H1 (cell line): ENCODE measurements at regions not wholly inside any gene's neighbourhood (a gene's known extent, or its start where the extent isn't known, plus 50 kb on each side); places are given as distances from the start of the nearest gene placed in this dataset.

Experiments used
- CTCF ChIA-PET: fragments of 300-600 bp; sonication (Branson Sonifier 250); formaldehyde crosslinking; loops from one replicate; lab custom pipeline; 2021; ENCODE audit not compliant: partially characterized antibody; lab: Charles Lee
- POLR2A ChIA-PET: fragments of 300-600 bp; sonication (Branson Sonifier 250); formaldehyde crosslinking; loops from one replicate; lab custom pipeline; 2021; ENCODE audit warnings: inconsistent platforms; ENCODE audit not compliant: partially characterized antibody; lab: Charles Lee
- DNase-seq, 2 experiments: peaks; one replicate each; pipeline versions ENCODE4 v3.0.0 to v3.0.0-alpha.2; 2010 to 2022; ENCODE audit warnings: low spot score in 2 of 2, low read depth in 1 of 2, mixed read lengths in 1 of 2
- FAIRE-seq: peaks from 2 replicates; lab custom pipeline; 2011; peaks lifted over from hg19 to GRCh38; lab: Jason Lieb, UNC
- H2AFZ ChIP-seq: 2 replicates; pipeline ENCODE4 v1.8.1; 2012; ENCODE audit warnings: low read length, inconsistent platforms
- H2AK5ac ChIP-seq: 2 replicates; pipeline ENCODE4 v1.6.1; 2013; ENCODE audit warnings: low read depth, low read length
- H2BK120ac ChIP-seq: replicated peaks from 2 replicates; pipeline ENCODE3; 2013; ENCODE audit warnings: low read depth, low read length, inconsistent platforms
- H2BK12ac ChIP-seq: 2 replicates; pipeline ENCODE4 v1.6.1; 2013; ENCODE audit warnings: low read depth, low read length
- H2BK15ac ChIP-seq: 2 replicates; pipeline ENCODE4 v1.6.1; 2013; ENCODE audit warnings: low read length
- H2BK20ac ChIP-seq: 2 replicates; pipeline ENCODE4 v1.6.1; 2013; ENCODE audit warnings: low read length
- H2BK5ac ChIP-seq: 2 replicates; pipeline ENCODE4 v1.6.1; 2013; ENCODE audit warnings: low read depth, low read length
- H3K14ac ChIP-seq: 2 replicates; pipeline ENCODE4 v1.6.1; 2013; ENCODE audit warnings: inconsistent platforms; ENCODE audit not compliant: insufficient read length
- H3K18ac ChIP-seq: 2 replicates; pipeline ENCODE4 v1.6.1; 2013; ENCODE audit warnings: low read length; ENCODE audit errors: extremely low read depth
- H3K23ac ChIP-seq: 2 replicates; pipeline ENCODE4 v1.6.1; 2013; ENCODE audit warnings: inconsistent platforms; ENCODE audit not compliant: insufficient read length
- H3K23me2 ChIP-seq: 2 replicates; pipeline ENCODE4 v1.6.1; 2013; ENCODE audit warnings: low read depth, low read length
- H3K27ac ChIP-seq: 2 replicates; pipeline ENCODE4 v1.6.1; 2011; ENCODE audit warnings: low read depth, low read length, inconsistent platforms
- H3K27me3 ChIP-seq, 4 experiments: replicated peaks in 1 of 4; 1 replicate in 1 of 4; 2 replicates in 3 of 4; pipeline versions ENCODE4 v1.6.1 to v1.8.1; 2011 to 2013; ENCODE audit warnings: low read length in 3 of 4, mild to moderate bottlenecking in 3 of 4, inconsistent platforms in 2 of 4, mixed read lengths in 2 of 4, moderate library complexity in 1 of 4; ENCODE audit not compliant: control insufficient read depth in 3 of 4, insufficient read depth in 3 of 4; ENCODE audit errors: extremely low read depth in 1 of 4
- H3K36me3 ChIP-seq, 4 experiments: 2 replicates each; pipeline versions ENCODE4 v1.6.1 to v1.8.1; 2011 to 2013; ENCODE audit warnings: mild to moderate bottlenecking in 4 of 4, low read length in 3 of 4, moderate library complexity in 2 of 4, control low read depth in 1 of 4, inconsistent platforms in 1 of 4; ENCODE audit not compliant: insufficient read depth in 4 of 4, control insufficient read depth in 2 of 4
- H3K4ac ChIP-seq: replicated peaks from 2 replicates; pipeline ENCODE3; 2013; ENCODE audit warnings: low read length, low read depth, mixed read lengths, inconsistent platforms; ENCODE audit not compliant: insufficient read length
- H3K4me1 ChIP-seq, 4 experiments: replicated peaks in 1 of 4; 1 replicate in 1 of 4; 2 replicates in 3 of 4; pipeline versions ENCODE4 v1.6.1 to v1.8.1; 2011 to 2013; ENCODE audit warnings: low read length in 3 of 4, inconsistent platforms in 2 of 4, mixed read lengths in 1 of 4; ENCODE audit not compliant: insufficient read depth in 4 of 4, control insufficient read depth in 3 of 4
- H3K4me2 ChIP-seq, 2 experiments: 2 replicates each; pipeline versions ENCODE4 v1.6.1 to v1.8.1; 2011 to 2013; ENCODE audit warnings: low read depth in 2 of 2, low read length in 2 of 2, control low read depth in 1 of 2, inconsistent platforms in 1 of 2, mild to moderate bottlenecking in 1 of 2; ENCODE audit not compliant: insufficient read depth in 1 of 2
- H3K4me3 ChIP-seq, 4 experiments: fragments of 200-600, 300-600 bp in 1 of 4; sonication (generic), shearing (Covaris generic), sonication (Bioruptor Twin) in 1 of 4; 2 replicates each; pipeline versions ENCODE4 v1.5.1 to v1.8.1; 2011 to 2016; ENCODE audit warnings: low read length in 4 of 4, low read depth in 3 of 4, control low read depth in 2 of 4, inconsistent platforms in 2 of 4, mild to moderate bottlenecking in 2 of 4, mixed read lengths in 1 of 4, moderate library complexity in 1 of 4; ENCODE audit not compliant: insufficient read depth in 2 of 4; ENCODE audit errors: extremely low read depth in 1 of 4
- H3K56ac ChIP-seq: replicated peaks from 2 replicates; pipeline ENCODE3; 2013; ENCODE audit warnings: low read depth, mild to moderate bottlenecking, mixed read lengths, low read length, inconsistent platforms; ENCODE audit not compliant: insufficient read length
- H3K79me1 ChIP-seq: 2 replicates; pipeline ENCODE4 v1.6.1; 2013; ENCODE audit warnings: low read depth, low read length, control low read depth
- H3K79me2 ChIP-seq, 2 experiments: 2 replicates each; pipeline versions ENCODE4 v1.6.1 to v1.8.1; 2012 to 2013; ENCODE audit warnings: low read length in 2 of 2, mild to moderate bottlenecking in 2 of 2, inconsistent platforms in 1 of 2; ENCODE audit not compliant: insufficient read depth in 2 of 2, control insufficient read depth in 1 of 2
- H3K9ac ChIP-seq, 4 experiments: replicated peaks in 1 of 4; 1 replicate in 1 of 4; 2 replicates in 3 of 4; pipeline versions ENCODE4 v1.6.1 to v1.8.1; 2011 to 2013; ENCODE audit warnings: low read depth in 3 of 4, low read length in 3 of 4, control low read depth in 2 of 4, mild to moderate bottlenecking in 2 of 4, moderate library complexity in 2 of 4, inconsistent platforms in 1 of 4; ENCODE audit errors: extremely low read depth in 1 of 4
- H3K9me3 ChIP-seq, 2 experiments: 2 replicates each; pipeline versions ENCODE4 v1.6.1 to v1.8.1; 2012 to 2013; ENCODE audit warnings: mild to moderate bottlenecking in 2 of 2, moderate library complexity in 2 of 2, control low read depth in 1 of 2, inconsistent platforms in 1 of 2, low read depth in 1 of 2, low read length in 1 of 2, mixed read lengths in 1 of 2; ENCODE audit not compliant: insufficient read depth in 2 of 2
- H4K20me1 ChIP-seq, 2 experiments: replicated peaks in 1 of 2; 2 replicates each; pipeline versions ENCODE3 to v1.8.1; 2011 to 2013; ENCODE audit warnings: inconsistent platforms in 2 of 2, low read length in 2 of 2, mild to moderate bottlenecking in 1 of 2; ENCODE audit not compliant: insufficient read depth in 2 of 2, control insufficient read depth in 1 of 2
- H4K5ac ChIP-seq: 2 replicates; pipeline ENCODE4 v1.6.1; 2013; ENCODE audit warnings: low read length, low read depth, mixed read lengths, inconsistent platforms; ENCODE audit not compliant: insufficient read length
- H4K8ac ChIP-seq: 2 replicates; pipeline ENCODE4 v1.8.0; 2013; ENCODE audit warnings: mild to moderate bottlenecking, moderate library complexity, low read length, inconsistent platforms; ENCODE audit not compliant: insufficient read depth; ENCODE audit errors: extremely low read depth
- H4K91ac ChIP-seq: replicated peaks from 2 replicates; pipeline ENCODE3; 2013; ENCODE audit warnings: low read length, mixed read lengths, inconsistent platforms; ENCODE audit not compliant: insufficient read length
- CREB1 ChIP-seq: IDR thresholded peaks from 2 replicates; pipeline ENCODE4 v1.6.1; 2012; ENCODE audit warnings: inconsistent platforms
- SIN3A ChIP-seq, 2 experiments: IDR thresholded peaks in 1 of 2; conservative IDR thresholded peaks in 1 of 2; 2 replicates each; pipeline ENCODE4 v1.6.1; 2011 to 2012; ENCODE audit warnings: low read length in 2 of 2, improper control_type of control experiment in 1 of 2, low read depth in 1 of 2, mild to moderate bottlenecking in 1 of 2
- TAF1 ChIP-seq: IDR thresholded peaks from 2 replicates; pipeline ENCODE4 v1.6.1; 2011; ENCODE audit warnings: mild to moderate bottlenecking, low read depth, low read length
- WGBS, 2 experiments: shearing (Covaris generic) in 1 of 2; methylation state at CpG; one replicate each; pipeline versions ENCODE4 v1.1.6 to v1.1.7; 2013 to 2015; ENCODE audit warnings: low lambda C conversion rate in 2 of 2, mixed read lengths in 2 of 2, inconsistent platforms in 1 of 2, low coverage in 1 of 2, missing lambda C conversion rate in 1 of 2; ENCODE audit not compliant: insufficient replicate concordance in 2 of 2, insufficient coverage in 1 of 2, insufficient read length in 1 of 2; ENCODE audit errors: extremely low coverage in 1 of 2, missing lambda C conversion rate in 1 of 2; 5-methylcytosine and 5-hydroxymethylcytosine counted together
- TF ChIP-seq, protein P1 (sequence below): IDR thresholded peaks from 2 replicates; pipeline ENCODE4 v1.6.1; 2011; ENCODE audit warnings: low read depth, mild to moderate bottlenecking, low read length; ENCODE audit not compliant: insufficient read depth

DNA sequence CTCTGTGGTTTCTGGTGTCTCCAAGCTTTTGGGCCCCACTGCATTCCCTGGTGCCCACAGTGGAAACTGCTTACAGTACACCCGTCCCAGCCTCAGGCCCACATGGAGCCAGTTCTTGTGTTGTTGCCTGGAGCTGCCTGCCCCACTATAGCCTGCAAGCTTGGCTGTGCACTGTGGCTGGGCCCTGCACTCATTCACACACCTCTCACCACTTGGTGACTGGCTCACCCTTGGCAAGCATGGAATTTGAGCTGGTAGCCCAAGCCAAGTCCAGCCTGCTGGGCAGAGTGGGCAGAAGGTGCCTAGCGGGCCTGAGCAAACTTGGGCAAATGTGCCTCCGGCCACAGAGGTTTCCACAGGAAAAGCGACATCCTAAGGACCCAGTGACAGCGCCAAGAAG lies 472.3 kb downstream of the MMUT start:
- H3K14ac ChIP-seq = no peak overlapping the region
- no peak overlapping the region for H2BK12ac ChIP-seq
- H2BK5ac ChIP-seq = no peak overlapping the region
- WGBS, 2 experiments = 85% methylated on average over 5 of the region's 5 CpGs; no CpG with 5 or more reads in 1 of the 2 experiments
- H3K4me3 ChIP-seq = no peak overlapping the region
- no peaks in the 10 kb centered on the region for H4K20me1 ChIP-seq
- TF ChIP-seq SIN3A (conservative IDR thresholded peaks at IDR 0.05 in 1 of 2, IDR thresholded peaks at IDR 0.05 in 1 of 2; ENCODE audit: low read depth in 1 of 2, low read length in 2 of 2) = no peak
- TF ChIP-seq, protein P1, sequence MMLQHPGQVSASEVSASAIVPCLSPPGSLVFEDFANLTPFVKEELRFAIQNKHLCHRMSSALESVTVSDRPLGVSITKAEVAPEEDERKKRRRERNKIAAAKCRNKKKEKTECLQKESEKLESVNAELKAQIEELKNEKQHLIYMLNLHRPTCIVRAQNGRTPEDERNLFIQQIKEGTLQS = no peak
- no peak for TF ChIP-seq TAF1
- no peak for TF ChIP-seq CREB1
- no peak overlapping the region for H3K56ac ChIP-seq
- FAIRE-seq = no peak
- H2BK120ac ChIP-seq = no peak overlapping the region
- no peak for DNase-seq
- CTCF ChIA-PET = no interaction called here
- no peaks in the 10 kb centered on the region for H3K23me2 ChIP-seq
- no peak overlapping the region for H3K23ac ChIP-seq
- no peak overlapping the region for H2BK15ac ChIP-seq
- H3K36me3 ChIP-seq = no peaks in the 10 kb centered on the region
- H3K4me1 ChIP-seq = no peaks in the 10 kb centered on the region
- no peaks in the 10 kb centered on the region for H3K79me2 ChIP-seq
- no peaks in the 10 kb centered on the region for H3K27me3 ChIP-seq
- H4K91ac ChIP-seq = no peak overlapping the region
- no peaks in the 10 kb centered on the region for H3K9me3 ChIP-seq
- POLR2A ChIA-PET = no interaction called here
- no peak overlapping the region for H2AFZ ChIP-seq
- H3K27ac ChIP-seq = no peak overlapping the region
- no peak overlapping the region for H2BK20ac ChIP-seq
- H3K9ac ChIP-seq = no peak overlapping the region
- no peak overlapping the region for H3K4ac ChIP-seq
- H3K4me2 ChIP-seq = no peak overlapping the region
- H2AK5ac ChIP-seq = no peak overlapping the region
- no peak overlapping the region for H4K8ac ChIP-seq
- H3K79me1 ChIP-seq = no peaks in the 10 kb centered on the region
- H4K5ac ChIP-seq = no peak overlapping the region
- no peak overlapping the region for H3K18ac ChIP-seq
